NT2/D1 (cell line): ENCODE measurements at regions not wholly inside any gene's neighbourhood (a gene's known extent, or its start where the extent isn't known, plus 50 kb on each side); places are given as distances from the start of the nearest gene placed in this dataset.

Experiments used
- DNase-seq: peaks from one replicate; pipeline ENCODE4 v3.0.0-alpha.2; 2011; ENCODE audit warnings: low read depth, low spot score
- H3K27me3 ChIP-seq: 2 replicates; pipeline ENCODE4 v1.6.0; 2011; ENCODE audit warnings: mild to moderate bottlenecking; ENCODE audit not compliant: insufficient read length, insufficient read depth
- H3K36me3 ChIP-seq: 2 replicates; pipeline ENCODE4 v1.6.1; 2011; ENCODE audit warnings: mild to moderate bottlenecking, low read length, mixed read lengths; ENCODE audit not compliant: insufficient read depth, insufficient read length
- H3K4me1 ChIP-seq: 2 replicates; pipeline ENCODE4 v1.5.1; 2011; ENCODE audit not compliant: insufficient read depth, insufficient read length
- H3K4me3 ChIP-seq: 2 replicates; pipeline ENCODE4 v1.5.1; 2011; ENCODE audit warnings: low read depth; ENCODE audit not compliant: insufficient read length
- H3K9ac ChIP-seq: 2 replicates; pipeline ENCODE4 v1.6.0; 2011; ENCODE audit warnings: low read depth; ENCODE audit not compliant: insufficient read length
- H3K9me3 ChIP-seq: 2 replicates; pipeline ENCODE4 v1.5.1; 2011; ENCODE audit warnings: mild to moderate bottlenecking, low read length; ENCODE audit not compliant: insufficient read depth
- SUZ12 ChIP-seq: IDR thresholded peaks from 2 replicates; pipeline ENCODE4 v1.6.1; 2011; ENCODE audit not compliant: insufficient read length, insufficient read depth; ENCODE audit errors: extremely low read depth
- YY1 ChIP-seq: IDR thresholded peaks from 2 replicates; pipeline ENCODE4 v1.6.1; 2011; ENCODE audit not compliant: insufficient read length, insufficient read depth
- ZNF274 ChIP-seq: IDR thresholded peaks from 2 replicates; pipeline ENCODE4 v1.6.1; 2011; ENCODE audit warnings: mild to moderate bottlenecking, low read depth, low read length

GRCh38 chr1:96409689-96410088 is 311.9 kb upstream of the PTBP2 start:
- H3K4me1 ChIP-seq: no peaks in the 10 kb centered on the region
- no peak for DNase-seq
- TF ChIP-seq YY1 (no peak), ZNF274 (no peak), SUZ12 (no peak)

GRCh38 chr1:96411006-96411405 is 310.6 kb upstream of the PTBP2 start:
- no peak for DNase-seq
- Histone ChIP-seq H3K9ac (no peak overlapping the region), H3K4me1 (no peaks in the 10 kb centered on the region), H3K4me3 (no peak overlapping the region), H3K27me3 (no peaks in the 10 kb centered on the region), H3K36me3 (no peaks in the 10 kb centered on the region), H3K9me3 (no peaks in the 10 kb centered on the region)
- no peak for TF ChIP-seq YY1
- TF ChIP-seq ZNF274: no peak
- TF ChIP-seq SUZ12: no peak

More at GRCh38 chr1:96409689-96410088, 311.9 kb upstream of the PTBP2 start:
- no peak overlapping the region for H3K9ac ChIP-seq
- H3K4me3 ChIP-seq: no peak overlapping the region
- no peaks in the 10 kb centered on the region for H3K27me3 ChIP-seq
- H3K9me3 ChIP-seq: no peaks in the 10 kb centered on the region
- no peaks in the 10 kb centered on the region for H3K36me3 ChIP-seq

GRCh38 chr1:96414598-96414997 is 307.0 kb upstream of the PTBP2 start:
- H3K9ac ChIP-seq: no peak overlapping the region
- H3K4me3 ChIP-seq: no peak overlapping the region
- no peak for DNase-seq
- H3K9me3 ChIP-seq: no peaks in the 10 kb centered on the region
- no peak for TF ChIP-seq YY1
- TF ChIP-seq SUZ12: no peak
- TF ChIP-seq ZNF274: no peak
- no peaks in the 10 kb centered on the region for H3K4me1 ChIP-seq
- no peaks in the 10 kb centered on the region for H3K36me3 ChIP-seq
- H3K27me3 ChIP-seq: no peaks in the 10 kb centered on the region

GRCh38 chr1:96416111-96416595 is 305.4 kb upstream of the PTBP2 start:
- no peaks in the 10 kb centered on the region for H3K9me3 ChIP-seq

GRCh38 chr1:96416701-96417444 is 304.7 kb upstream of the PTBP2 start:
- H3K36me3 ChIP-seq: no peaks in the 10 kb centered on the region
- TF ChIP-seq YY1 (no peak), SUZ12 (no peak), ZNF274 (no peak)
- H3K9me3 ChIP-seq: no peaks in the 10 kb centered on the region
- H3K4me3 ChIP-seq: no peak overlapping the region
- no peaks in the 10 kb centered on the region for H3K27me3 ChIP-seq
- no peak overlapping the region for H3K9ac ChIP-seq
- no peaks in the 10 kb centered on the region for H3K4me1 ChIP-seq
- DNase-seq: no peak

More at GRCh38 chr1:96416111-96416595, 305.4 kb upstream of the PTBP2 start:
- no peak for DNase-seq
- Histone ChIP-seq H3K4me1 (no peaks in the 10 kb centered on the region), H3K36me3 (no peaks in the 10 kb centered on the region), H3K27me3 (no peaks in the 10 kb centered on the region), H3K9ac (no peak overlapping the region), H3K4me3 (no peak overlapping the region)
- TF ChIP-seq SUZ12: no peak
- TF ChIP-seq ZNF274: no peak
- no peak for TF ChIP-seq YY1

- Histone ChIP-seq H3K4me1 (no peaks in the 10 kb centered on the region), H3K36me3 (no peaks in the 10 kb centered on the region), H3K9ac (no peak overlapping the region), H3K27me3 (no peaks in the 10 kb centered on the region), H3K9me3 (no peaks in the 10 kb centered on the region), H3K4me3 (no peak overlapping the region)
- no peak for TF ChIP-seq YY1
- DNase-seq: no peak
Observed at GRCh38 chr1:96418969-96419368, 302.6 kb upstream of the PTBP2 start.

GRCh38 chr1:96424877-96425276 is 296.7 kb upstream of the PTBP2 start:
- Histone ChIP-seq H3K27me3 (no peaks in the 10 kb centered on the region), H3K9ac (no peak overlapping the region), H3K4me1 (no peaks in the 10 kb centered on the region), H3K9me3 (no peaks in the 10 kb centered on the region), H3K4me3 (no peak overlapping the region), H3K36me3 (no peaks in the 10 kb centered on the region)
- DNase-seq: no peak
- TF ChIP-seq SUZ12: no peak
- no peak for TF ChIP-seq YY1
- TF ChIP-seq ZNF274: no peak
